ENCODE measurements at regions not wholly inside any gene's neighbourhood (a gene's known extent, or its start where the extent isn't known, plus 50 kb on each side); places are given as distances from the start of the nearest gene placed in this dataset.

DNA sequence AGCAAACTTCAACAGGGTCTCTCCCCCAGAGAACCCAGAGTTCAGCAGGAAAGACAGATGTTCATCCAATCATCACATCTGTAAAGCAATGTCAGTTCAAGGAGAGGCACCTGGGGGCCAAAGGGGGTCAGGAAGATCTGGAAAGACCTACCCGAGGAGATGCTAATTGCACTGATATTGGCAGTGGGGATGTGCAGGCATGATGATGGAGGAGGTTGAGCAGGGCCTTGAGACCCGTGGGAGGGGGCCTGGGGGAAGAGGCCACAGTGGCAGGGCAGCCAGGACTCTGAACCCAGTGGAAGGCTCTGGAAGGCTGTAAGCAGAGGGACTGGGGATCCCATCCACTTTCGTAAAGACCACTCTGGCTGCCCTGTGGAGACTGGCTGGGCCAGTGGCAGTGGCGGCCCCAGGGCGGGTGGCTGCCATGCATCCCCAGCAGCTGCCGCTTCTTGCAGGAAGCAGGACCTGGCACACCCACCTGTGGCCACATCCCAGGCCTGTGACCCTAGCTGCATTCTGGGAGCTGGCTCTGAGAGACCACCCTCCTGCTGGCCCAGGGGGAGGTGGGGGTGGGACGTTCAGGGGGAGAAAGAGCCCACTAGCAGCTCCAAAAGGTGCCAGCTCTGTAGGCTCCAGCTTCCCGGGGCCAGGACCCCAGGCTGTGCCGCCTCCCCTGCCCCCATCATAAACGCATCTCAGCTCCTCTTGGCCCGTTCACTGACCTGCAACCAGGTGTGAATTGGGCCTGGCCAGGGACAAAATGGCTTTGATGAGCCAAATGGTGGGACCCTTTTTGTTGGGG, 59.9 kb upstream of the FGF3 start:
- H3K4me1 ChIP-seq (ENCODE audit: insufficient read depth, low read length, severe bottlenecking), result no peaks in the 10 kb centered on the region

DNA sequence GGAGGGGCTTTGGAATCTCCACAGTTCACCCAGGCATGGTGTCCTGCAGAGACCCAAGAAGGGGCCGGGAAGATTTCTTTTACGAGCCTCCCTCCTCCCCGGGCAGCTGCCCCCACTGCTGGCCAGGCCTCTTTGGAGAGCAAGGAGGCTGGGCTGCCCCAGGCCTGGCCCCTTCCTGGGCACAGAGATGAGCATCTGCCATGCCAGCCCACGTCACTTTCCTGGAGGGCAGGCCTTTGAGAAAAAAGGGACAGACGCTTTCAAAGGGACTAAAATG, 60.5 kb upstream of the FGF3 start:
- Histone ChIP-seq H3K4me1 (ENCODE audit: insufficient read depth, low read length, severe bottlenecking) (no peaks in the 10 kb centered on the region), H3K9me2 (ENCODE audit: low read depth, low read length) (no peaks in the 10 kb centered on the region), H3K4me3 (ENCODE audit: low read depth, low read length, poor library complexity, severe bottlenecking) (no peak overlapping the region), H3K9ac (ENCODE audit: low read length) (no peak overlapping the region), H3K27me3 (ENCODE audit: insufficient read depth, low read length) (peaks cover 2% of the 10 kb centered on the region; the same call in 1 of the 2 replicates), H3F3A (ENCODE audit: insufficient read depth, low read length) (no peaks in the 10 kb centered on the region), H2AFZ (ENCODE audit: low read length) (no peak overlapping the region), H3K79me2 (ENCODE audit: insufficient read depth, low read length) (no peaks in the 10 kb centered on the region), H3K36me3 (ENCODE audit: insufficient read depth, low read length) (no peaks in the 10 kb centered on the region), H4K20me1 (ENCODE audit: insufficient read depth, low read length) (no peaks in the 10 kb centered on the region), H3K9me3 (ENCODE audit: low read length) (no peaks in the 10 kb centered on the region), H3K27ac (ENCODE audit: low read depth, low read length, poor library complexity, severe bottlenecking) (no peak overlapping the region), H3K4me2 (ENCODE audit: low read length) (no peak overlapping the region)
- TF ChIP-seq, protein P1, sequence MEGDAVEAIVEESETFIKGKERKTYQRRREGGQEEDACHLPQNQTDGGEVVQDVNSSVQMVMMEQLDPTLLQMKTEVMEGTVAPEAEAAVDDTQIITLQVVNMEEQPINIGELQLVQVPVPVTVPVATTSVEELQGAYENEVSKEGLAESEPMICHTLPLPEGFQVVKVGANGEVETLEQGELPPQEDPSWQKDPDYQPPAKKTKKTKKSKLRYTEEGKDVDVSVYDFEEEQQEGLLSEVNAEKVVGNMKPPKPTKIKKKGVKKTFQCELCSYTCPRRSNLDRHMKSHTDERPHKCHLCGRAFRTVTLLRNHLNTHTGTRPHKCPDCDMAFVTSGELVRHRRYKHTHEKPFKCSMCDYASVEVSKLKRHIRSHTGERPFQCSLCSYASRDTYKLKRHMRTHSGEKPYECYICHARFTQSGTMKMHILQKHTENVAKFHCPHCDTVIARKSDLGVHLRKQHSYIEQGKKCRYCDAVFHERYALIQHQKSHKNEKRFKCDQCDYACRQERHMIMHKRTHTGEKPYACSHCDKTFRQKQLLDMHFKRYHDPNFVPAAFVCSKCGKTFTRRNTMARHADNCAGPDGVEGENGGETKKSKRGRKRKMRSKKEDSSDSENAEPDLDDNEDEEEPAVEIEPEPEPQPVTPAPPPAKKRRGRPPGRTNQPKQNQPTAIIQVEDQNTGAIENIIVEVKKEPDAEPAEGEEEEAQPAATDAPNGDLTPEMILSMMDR (IDR thresholded peaks at IDR 0.05; ENCODE audit: low read length), result no peak
- TF ChIP-seq EZH2 (IDR thresholded peaks at IDR 0.05; ENCODE audit: borderline replicate concordance, low read length), result no peak

More for the DNA sequence above, 59.9 kb upstream of the FGF3 start:
- no peak overlapping the region for H3K4me2 ChIP-seq (ENCODE audit: low read length)
- H3F3A ChIP-seq (ENCODE audit: insufficient read depth, low read length), result no peaks in the 10 kb centered on the region
- H3K27me3 ChIP-seq (ENCODE audit: insufficient read depth, low read length), result peaks cover 2% of the 10 kb centered on the region; the same call in 1 of the 2 replicates
- H3K27ac ChIP-seq (ENCODE audit: low read depth, low read length, poor library complexity, severe bottlenecking), result no peak overlapping the region
- H3K4me3 ChIP-seq (ENCODE audit: low read depth, low read length, poor library complexity, severe bottlenecking), result no peak overlapping the region
- no peaks in the 10 kb centered on the region for H3K79me2 ChIP-seq (ENCODE audit: insufficient read depth, low read length)
- TF ChIP-seq, protein P1 (IDR thresholded peaks at IDR 0.05; ENCODE audit: low read length), result no peak
- no peak for TF ChIP-seq EZH2 (IDR thresholded peaks at IDR 0.05; ENCODE audit: borderline replicate concordance, low read length)
- no peak overlapping the region for H3K9ac ChIP-seq (ENCODE audit: low read length)
- H3K36me3 ChIP-seq (ENCODE audit: insufficient read depth, low read length), result no peaks in the 10 kb centered on the region
- H2AFZ ChIP-seq (ENCODE audit: low read length), result no peak overlapping the region
- no peaks in the 10 kb centered on the region for H3K9me2 ChIP-seq (ENCODE audit: low read depth, low read length)
- H3K9me3 ChIP-seq (ENCODE audit: low read length), result no peaks in the 10 kb centered on the region
- H4K20me1 ChIP-seq (ENCODE audit: insufficient read depth, low read length), result no peaks in the 10 kb centered on the region

DNA sequence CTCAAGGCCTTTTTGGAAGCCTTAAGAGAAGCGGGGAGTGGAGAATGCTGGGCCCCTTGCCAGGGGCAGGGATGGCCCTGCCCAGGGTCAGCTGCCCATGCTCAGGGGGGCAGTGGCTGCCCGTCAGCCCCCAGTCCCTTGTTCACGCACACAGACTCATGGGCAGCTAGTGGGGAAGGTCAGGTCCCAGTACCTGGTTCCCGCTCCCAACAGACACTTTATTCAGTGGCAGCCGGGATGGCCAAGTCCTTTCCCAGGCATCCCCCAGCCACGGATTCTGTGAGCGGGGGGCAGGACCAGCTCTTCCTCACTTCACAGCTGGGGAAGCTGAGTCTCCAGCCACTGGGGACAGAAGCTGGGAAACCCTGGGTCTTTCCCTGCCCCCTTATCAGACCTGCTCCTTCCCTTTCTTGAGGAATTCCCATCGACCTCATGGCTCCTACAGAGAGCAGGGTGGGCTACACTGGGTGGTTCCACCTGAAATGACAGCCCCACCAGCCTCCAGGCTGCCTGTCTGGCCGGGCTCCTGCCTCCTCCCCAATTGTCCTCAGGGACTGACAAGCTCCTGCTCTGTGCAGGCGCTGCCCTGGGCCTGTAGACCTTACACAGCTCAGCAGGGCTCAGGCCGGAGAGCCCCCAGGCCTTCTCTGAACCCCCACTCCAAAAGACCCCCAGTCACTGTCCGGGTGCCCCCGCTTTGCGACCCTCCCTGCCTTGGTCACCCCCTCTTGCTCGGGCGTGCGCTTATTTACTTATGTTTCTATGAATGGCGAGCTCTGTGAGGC, 61.0 kb upstream of the FGF3 start:
- Histone ChIP-seq H3F3A (ENCODE audit: insufficient read depth, low read length) (no peaks in the 10 kb centered on the region), H2AFZ (ENCODE audit: low read length) (no peak overlapping the region), H3K4me1 (ENCODE audit: insufficient read depth, low read length, severe bottlenecking) (no peaks in the 10 kb centered on the region), H3K9me2 (ENCODE audit: low read depth, low read length) (no peaks in the 10 kb centered on the region), H3K4me2 (ENCODE audit: low read length) (no peak overlapping the region), H3K4me3 (ENCODE audit: low read depth, low read length, poor library complexity, severe bottlenecking) (no peak overlapping the region), H3K79me2 (ENCODE audit: insufficient read depth, low read length) (no peaks in the 10 kb centered on the region), H3K27ac (ENCODE audit: low read depth, low read length, poor library complexity, severe bottlenecking) (no peak overlapping the region), H3K36me3 (ENCODE audit: insufficient read depth, low read length) (no peaks in the 10 kb centered on the region), H3K9me3 (ENCODE audit: low read length) (no peaks in the 10 kb centered on the region), H4K20me1 (ENCODE audit: insufficient read depth, low read length) (no peaks in the 10 kb centered on the region), H3K27me3 (ENCODE audit: insufficient read depth, low read length) (peaks cover 2% of the 10 kb centered on the region; the same call in 1 of the 2 replicates), H3K9ac (ENCODE audit: low read length) (no peak overlapping the region)
- no peak for TF ChIP-seq EZH2 (IDR thresholded peaks at IDR 0.05; ENCODE audit: borderline replicate concordance, low read length)
- TF ChIP-seq, protein P1 (IDR thresholded peaks at IDR 0.05; ENCODE audit: low read length), result no peak

All from OCI-LY1 (cell line).